ENCODE measurements at regions not wholly inside any gene's neighbourhood (a gene's known extent, or its start where the extent isn't known, plus 50 kb on each side); places are given as distances from the start of the nearest gene placed in this dataset.
"Not testable (repeated sequence)": the region's sequence is repeated elsewhere in the genome, so short reads cannot be mapped to it uniquely, and the experiment has no call there.

- no peak for TF ChIP-seq CTCF (conservative IDR thresholded peaks at IDR 0.05)
- H3K27ac ChIP-seq, result no peak overlapping the region
These were observed 794.7 kb downstream of the DHX35 start for GRCh38 chr20:39756828-39757227.

DNA sequence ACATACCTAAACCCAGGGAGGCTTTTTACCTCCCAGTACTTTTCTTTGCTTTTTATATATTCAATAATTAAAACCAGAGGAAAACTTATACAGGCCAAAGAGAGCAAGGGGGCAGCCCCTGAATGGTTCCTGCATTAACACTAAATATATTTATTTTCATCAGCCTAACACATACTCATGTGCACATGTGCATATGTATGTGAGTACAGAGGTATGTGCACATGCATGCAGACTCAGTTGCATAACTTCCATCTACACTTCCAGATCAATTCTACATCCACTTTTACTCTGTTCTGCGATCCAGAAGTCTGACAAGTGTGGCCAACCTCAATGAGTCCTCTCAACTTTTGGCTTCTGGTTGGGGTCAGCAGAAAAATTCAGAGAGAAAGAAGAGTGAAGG is 794.2 kb downstream of the DHX35 start:
- TF ChIP-seq CTCF (conservative IDR thresholded peaks at IDR 0.05), result no peak
- H3K27ac ChIP-seq, result no peak overlapping the region

DNA sequence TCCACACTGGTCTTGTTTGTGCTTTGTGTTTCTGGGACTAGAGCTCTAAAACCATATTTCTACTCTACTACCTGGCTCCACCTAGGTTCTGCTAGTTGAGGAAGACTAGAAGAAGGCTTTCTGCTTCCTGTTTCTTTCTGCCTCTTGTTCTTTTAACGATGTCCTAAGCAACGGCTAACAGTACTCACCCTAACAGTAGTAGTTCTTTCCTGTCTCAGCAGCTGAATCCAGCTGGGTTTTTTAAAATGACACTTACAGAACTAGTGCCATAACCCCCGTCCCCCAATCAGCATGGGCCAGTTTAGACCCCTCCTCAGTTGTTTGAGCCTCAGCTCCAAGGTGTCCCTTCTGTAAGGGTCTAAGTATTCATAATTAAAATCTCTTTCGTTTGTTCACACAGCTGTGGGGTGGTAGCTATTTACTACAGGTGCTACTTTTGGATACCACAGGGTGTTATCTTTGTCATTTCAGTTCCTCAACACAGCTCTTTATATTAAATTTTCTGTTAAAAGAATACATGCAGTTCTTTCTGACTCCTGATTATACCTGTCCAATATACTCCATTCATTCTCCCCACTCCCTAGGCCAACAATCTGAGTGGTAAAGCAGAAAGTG is 790.2 kb downstream of the DHX35 start:
- no peak for TF ChIP-seq CTCF (conservative IDR thresholded peaks at IDR 0.05)
- H3K27ac ChIP-seq, result no peak overlapping the region

GRCh38 chr20:39751557-39752137 is 789.5 kb downstream of the DHX35 start:
- no peak for TF ChIP-seq CTCF (conservative IDR thresholded peaks at IDR 0.05)

GRCh38 chr20:39745380-39745779 is 783.2 kb downstream of the DHX35 start:
- H3K27ac ChIP-seq, result no peak overlapping the region
- TF ChIP-seq CTCF (conservative IDR thresholded peaks at IDR 0.05), result no peak

More at GRCh38 chr20:39751557-39752137, 789.5 kb downstream of the DHX35 start:
- H3K27ac ChIP-seq, result no peak overlapping the region

GRCh38 chr20:39738651-39739050 is 776.5 kb downstream of the DHX35 start:
- no peak for TF ChIP-seq CTCF (conservative IDR thresholded peaks at IDR 0.05)
- H3K27ac ChIP-seq, result no peak overlapping the region

GRCh38 chr20:39736434-39737327 is 774.5 kb downstream of the DHX35 start:
- H3K27ac ChIP-seq, result no peak overlapping the region
- TF ChIP-seq CTCF (conservative IDR thresholded peaks at IDR 0.05), result no peak

GRCh38 chr20:39725513-39725912 is 763.4 kb downstream of the DHX35 start:
- H3K27ac ChIP-seq, result not testable (repeated sequence)

All from VCaP (cell line).